ENCODE measurements at regions not wholly inside any gene's neighbourhood (a gene's known extent, or its start where the extent isn't known, plus 50 kb on each side); places are given as distances from the start of the nearest gene placed in this dataset.

- TF ChIP-seq CTCF (conservative IDR thresholded peaks at IDR 0.05 in 1 of 2, IDR thresholded peaks at IDR 0.05 in 1 of 2; ENCODE audit: extremely low read depth in 1 of 2, insufficient read depth in 1 of 2, low read depth in 1 of 2, low read length in 2 of 2) = no peak
- no peak for TF ChIP-seq EZH2 (IDR thresholded peaks at IDR 0.05; ENCODE audit: borderline replicate concordance, low read length)
Measured at GRCh38 chr10:76723844-76724243, 913.8 kb downstream of the KCNMA1 start.

All from mammary epithelial cell (primary cell).